ENCODE measurements at regions not wholly inside any gene's neighbourhood (a gene's known extent, or its start where the extent isn't known, plus 50 kb on each side); places are given as distances from the start of the nearest gene placed in this dataset.

DNA sequence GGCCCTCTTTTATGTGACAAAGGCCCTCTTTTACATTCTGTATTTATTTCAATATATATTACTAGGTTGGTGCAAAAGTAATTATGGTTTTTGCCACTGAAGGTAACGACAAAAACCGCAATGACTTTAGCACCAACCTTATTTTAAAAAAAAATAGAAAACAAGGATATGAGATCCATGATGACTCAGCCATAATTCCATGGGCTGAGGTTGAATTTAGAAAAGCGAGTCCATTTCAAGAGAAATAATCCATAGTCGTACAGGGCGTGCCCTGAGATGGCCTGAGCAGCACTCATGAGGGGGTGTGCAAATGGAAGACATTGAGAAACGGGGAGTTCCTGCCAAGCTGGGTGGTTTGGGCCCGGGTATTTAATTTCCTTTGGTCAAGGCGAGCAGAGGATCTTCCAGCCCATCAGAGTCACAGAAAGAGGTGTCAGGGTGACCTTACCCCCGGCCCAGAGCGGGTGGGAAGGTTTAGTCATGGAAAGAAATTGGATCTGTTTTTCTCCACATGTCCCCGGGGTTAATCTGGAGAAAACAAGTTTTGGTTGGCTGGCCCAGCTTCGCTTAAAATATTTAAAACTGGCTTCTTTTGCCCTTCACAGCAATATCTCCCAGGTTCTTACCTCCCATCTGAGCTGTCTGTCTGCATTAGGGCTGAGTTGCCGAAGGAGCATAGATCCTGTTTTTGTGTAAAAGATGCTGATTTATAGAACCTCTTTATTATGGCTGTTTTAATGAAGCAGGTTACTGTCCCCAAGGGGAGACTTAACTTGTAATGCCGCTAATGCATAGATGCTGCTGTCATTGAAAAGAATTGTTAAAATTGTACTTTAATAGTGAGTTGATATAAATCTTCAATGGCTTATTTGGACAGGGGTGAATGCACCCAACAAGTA is 255.6 kb downstream of the PREX1 start:
- Histone ChIP-seq H3K4me3 (ENCODE audit: low read depth in 1 of 2, low read length in 2 of 2) (no peak overlapping the region), H3K27me3 (ENCODE audit: low read depth, low read length) (no peaks in the 10 kb centered on the region), H3K27ac (ENCODE audit: low read length) (no peak overlapping the region), H3K4me1 (ENCODE audit: control insufficient read depth in 1 of 2, insufficient read depth in 2 of 2, low read length in 2 of 2) (no peaks in the 10 kb centered on the region), H3K36me3 (ENCODE audit: control insufficient read depth in 1 of 2, insufficient read depth in 2 of 2, low read length in 2 of 2) (no peaks in the 10 kb centered on the region), H3K9me3 (ENCODE audit: control insufficient read depth in 1 of 2, low read length in 2 of 2) (no peaks in the 10 kb centered on the region)

GRCh38 chr20:48569679-48570078 is 258.1 kb downstream of the PREX1 start:
- Histone ChIP-seq H3K36me3 (ENCODE audit: control insufficient read depth in 1 of 2, insufficient read depth in 2 of 2, low read length in 2 of 2) (no peaks in the 10 kb centered on the region), H3K27me3 (ENCODE audit: low read depth, low read length) (no peaks in the 10 kb centered on the region), H3K27ac (ENCODE audit: low read length) (no peak overlapping the region), H3K9me3 (ENCODE audit: control insufficient read depth in 1 of 2, low read length in 2 of 2) (no peaks in the 10 kb centered on the region), H3K4me3 (ENCODE audit: low read depth in 1 of 2, low read length in 2 of 2) (no peak overlapping the region), H3K4me1 (ENCODE audit: control insufficient read depth in 1 of 2, insufficient read depth in 2 of 2, low read length in 2 of 2) (no peaks in the 10 kb centered on the region)

DNA sequence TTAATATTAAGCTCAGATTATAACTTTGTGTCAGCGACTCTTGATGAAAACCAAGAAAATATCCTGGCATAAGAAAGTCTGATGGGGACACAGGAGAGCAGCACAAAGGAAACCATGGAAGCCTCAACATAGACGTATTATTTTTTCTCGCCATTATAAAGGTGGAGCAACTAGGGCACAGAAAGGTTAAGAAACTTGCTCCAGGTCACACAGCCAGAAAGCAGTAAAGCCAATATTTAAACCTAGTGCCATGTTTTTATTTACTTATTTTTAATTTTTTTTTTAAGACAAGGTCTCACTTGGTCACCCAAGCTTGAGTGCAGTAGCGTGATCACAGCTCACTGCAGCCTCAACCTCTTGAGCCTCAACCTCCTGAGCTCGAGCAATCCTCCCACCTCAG is 259.3 kb downstream of the PREX1 start:
- no peaks in the 10 kb centered on the region for H3K27me3 ChIP-seq (ENCODE audit: low read depth, low read length)
- H3K4me1 ChIP-seq (ENCODE audit: control insufficient read depth in 1 of 2, insufficient read depth in 2 of 2, low read length in 2 of 2): no peaks in the 10 kb centered on the region

GRCh38 chr20:48567145-48567544 is 260.7 kb downstream of the PREX1 start:
- no peaks in the 10 kb centered on the region for H3K27me3 ChIP-seq (ENCODE audit: low read depth, low read length)
- H3K4me1 ChIP-seq (ENCODE audit: control insufficient read depth in 1 of 2, insufficient read depth in 2 of 2, low read length in 2 of 2): no peaks in the 10 kb centered on the region
- no peaks in the 10 kb centered on the region for H3K36me3 ChIP-seq (ENCODE audit: control insufficient read depth in 1 of 2, insufficient read depth in 2 of 2, low read length in 2 of 2)
- H3K4me3 ChIP-seq (ENCODE audit: low read depth in 1 of 2, low read length in 2 of 2): no peak overlapping the region
- no peaks in the 10 kb centered on the region for H3K9me3 ChIP-seq (ENCODE audit: control insufficient read depth in 1 of 2, low read length in 2 of 2)
- H3K27ac ChIP-seq (ENCODE audit: low read length): no peak overlapping the region

More for the DNA sequence above, 259.3 kb downstream of the PREX1 start:
- H3K9me3 ChIP-seq (ENCODE audit: control insufficient read depth in 1 of 2, low read length in 2 of 2): no peaks in the 10 kb centered on the region
- H3K27ac ChIP-seq (ENCODE audit: low read length): no peak overlapping the region
- no peaks in the 10 kb centered on the region for H3K36me3 ChIP-seq (ENCODE audit: control insufficient read depth in 1 of 2, insufficient read depth in 2 of 2, low read length in 2 of 2)
- H3K4me3 ChIP-seq (ENCODE audit: low read depth in 1 of 2, low read length in 2 of 2): no peak overlapping the region

- H3K4me1 ChIP-seq (ENCODE audit: control insufficient read depth in 1 of 2, insufficient read depth in 2 of 2, low read length in 2 of 2): no peaks in the 10 kb centered on the region
- H3K36me3 ChIP-seq (ENCODE audit: control insufficient read depth in 1 of 2, insufficient read depth in 2 of 2, low read length in 2 of 2): no peaks in the 10 kb centered on the region
- H3K27ac ChIP-seq (ENCODE audit: low read length): no peak overlapping the region
- H3K27me3 ChIP-seq (ENCODE audit: low read depth, low read length): no peaks in the 10 kb centered on the region
- H3K9me3 ChIP-seq (ENCODE audit: control insufficient read depth in 1 of 2, low read length in 2 of 2): no peaks in the 10 kb centered on the region
- H3K4me3 ChIP-seq (ENCODE audit: low read depth in 1 of 2, low read length in 2 of 2): no peak overlapping the region
These were observed 262.7 kb downstream of the PREX1 start for GRCh38 chr20:48564982-48565539.

- Histone ChIP-seq H3K27ac (ENCODE audit: low read length) (no peak overlapping the region), H3K4me1 (ENCODE audit: control insufficient read depth in 1 of 2, insufficient read depth in 2 of 2, low read length in 2 of 2) (no peaks in the 10 kb centered on the region), H3K36me3 (ENCODE audit: control insufficient read depth in 1 of 2, insufficient read depth in 2 of 2, low read length in 2 of 2) (no peaks in the 10 kb centered on the region), H3K27me3 (ENCODE audit: low read depth, low read length) (no peaks in the 10 kb centered on the region), H3K4me3 (ENCODE audit: low read depth in 1 of 2, low read length in 2 of 2) (no peak overlapping the region), H3K9me3 (ENCODE audit: control insufficient read depth in 1 of 2, low read length in 2 of 2) (no peaks in the 10 kb centered on the region)
These were observed 264.5 kb downstream of the PREX1 start for GRCh38 chr20:48563191-48563870.

DNA sequence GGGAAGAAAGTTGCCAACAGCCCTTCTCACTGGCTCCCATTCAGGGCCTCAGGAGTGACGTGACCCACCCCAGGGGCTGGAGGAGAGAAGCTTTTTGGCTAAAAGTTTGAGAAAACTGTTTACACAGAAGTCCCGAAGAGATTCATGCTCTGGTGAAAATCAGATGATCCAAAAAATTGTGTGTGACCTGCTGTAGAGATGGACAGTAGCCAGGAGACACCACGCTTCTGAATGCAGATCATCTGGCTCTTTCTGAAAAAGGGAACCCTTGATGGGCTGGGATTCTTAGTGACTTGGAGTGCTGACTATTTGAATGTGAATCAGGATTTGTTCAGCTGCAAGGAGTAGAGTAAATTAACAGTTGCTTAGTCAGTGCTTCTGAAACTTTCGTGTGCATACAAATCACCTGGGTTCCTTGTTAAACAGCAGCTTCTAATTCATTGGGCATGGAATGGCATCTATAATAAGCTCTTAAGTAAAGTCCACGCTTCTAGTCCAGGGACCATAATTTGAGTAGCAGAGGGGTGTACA is 265.1 kb downstream of the PREX1 start:
- H3K9me3 ChIP-seq (ENCODE audit: control insufficient read depth in 1 of 2, low read length in 2 of 2): no peaks in the 10 kb centered on the region
- no peak overlapping the region for H3K4me3 ChIP-seq (ENCODE audit: low read depth in 1 of 2, low read length in 2 of 2)
- no peaks in the 10 kb centered on the region for H3K36me3 ChIP-seq (ENCODE audit: control insufficient read depth in 1 of 2, insufficient read depth in 2 of 2, low read length in 2 of 2)
- H3K27me3 ChIP-seq (ENCODE audit: low read depth, low read length): no peaks in the 10 kb centered on the region
- no peaks in the 10 kb centered on the region for H3K4me1 ChIP-seq (ENCODE audit: control insufficient read depth in 1 of 2, insufficient read depth in 2 of 2, low read length in 2 of 2)
- no peak overlapping the region for H3K27ac ChIP-seq (ENCODE audit: low read length)

- Histone ChIP-seq H3K36me3 (ENCODE audit: control insufficient read depth in 1 of 2, insufficient read depth in 2 of 2, low read length in 2 of 2) (no peaks in the 10 kb centered on the region), H3K27me3 (ENCODE audit: low read depth, low read length) (no peaks in the 10 kb centered on the region), H3K4me3 (ENCODE audit: low read depth in 1 of 2, low read length in 2 of 2) (no peak overlapping the region), H3K9me3 (ENCODE audit: control insufficient read depth in 1 of 2, low read length in 2 of 2) (no peaks in the 10 kb centered on the region), H3K27ac (ENCODE audit: low read length) (no peak overlapping the region), H3K4me1 (ENCODE audit: control insufficient read depth in 1 of 2, insufficient read depth in 2 of 2, low read length in 2 of 2) (no peaks in the 10 kb centered on the region)
These were observed 268.9 kb downstream of the PREX1 start for GRCh38 chr20:48558906-48559305.

- H3K4me3 ChIP-seq (ENCODE audit: low read depth in 1 of 2, low read length in 2 of 2): no peak overlapping the region
- H3K4me1 ChIP-seq (ENCODE audit: control insufficient read depth in 1 of 2, insufficient read depth in 2 of 2, low read length in 2 of 2): no peaks in the 10 kb centered on the region
- H3K9me3 ChIP-seq (ENCODE audit: control insufficient read depth in 1 of 2, low read length in 2 of 2): no peaks in the 10 kb centered on the region
- no peak overlapping the region for H3K27ac ChIP-seq (ENCODE audit: low read length)
- no peaks in the 10 kb centered on the region for H3K36me3 ChIP-seq (ENCODE audit: control insufficient read depth in 1 of 2, insufficient read depth in 2 of 2, low read length in 2 of 2)
- H3K27me3 ChIP-seq (ENCODE audit: low read depth, low read length): no peaks in the 10 kb centered on the region
These were observed 270.4 kb downstream of the PREX1 start for GRCh38 chr20:48557380-48557779.

GRCh38 chr20:48556956-48557355 is 270.8 kb downstream of the PREX1 start:
- H3K27me3 ChIP-seq (ENCODE audit: low read depth, low read length): no peaks in the 10 kb centered on the region
- no peaks in the 10 kb centered on the region for H3K4me1 ChIP-seq (ENCODE audit: control insufficient read depth in 1 of 2, insufficient read depth in 2 of 2, low read length in 2 of 2)
- H3K36me3 ChIP-seq (ENCODE audit: control insufficient read depth in 1 of 2, insufficient read depth in 2 of 2, low read length in 2 of 2): no peaks in the 10 kb centered on the region
- no peak overlapping the region for H3K4me3 ChIP-seq (ENCODE audit: low read depth in 1 of 2, low read length in 2 of 2)
- H3K27ac ChIP-seq (ENCODE audit: low read length): no peak overlapping the region
- H3K9me3 ChIP-seq (ENCODE audit: control insufficient read depth in 1 of 2, low read length in 2 of 2): no peaks in the 10 kb centered on the region

DNA sequence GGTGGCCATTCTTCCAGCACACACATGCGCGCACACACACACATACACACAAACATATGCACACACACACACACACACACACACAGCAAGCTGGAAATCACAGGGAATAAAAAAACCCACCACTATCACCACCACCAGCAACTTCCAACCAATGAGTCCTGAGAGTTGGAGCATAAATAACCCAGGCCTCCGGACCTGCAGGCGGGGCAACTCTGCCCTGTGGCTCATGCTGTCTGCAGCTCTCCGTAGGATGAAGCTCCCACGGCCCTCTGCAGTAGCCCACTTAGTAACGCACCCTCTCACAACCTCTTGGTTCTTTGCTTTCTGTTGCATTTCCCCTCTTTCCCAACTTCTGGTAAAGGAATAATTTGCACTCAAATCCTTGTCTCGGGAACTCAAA is 275.2 kb downstream of the PREX1 start:
- Histone ChIP-seq H3K4me3 (ENCODE audit: low read depth in 1 of 2, low read length in 2 of 2) (no peak overlapping the region), H3K9me3 (ENCODE audit: control insufficient read depth in 1 of 2, low read length in 2 of 2) (no peaks in the 10 kb centered on the region), H3K36me3 (ENCODE audit: control insufficient read depth in 1 of 2, insufficient read depth in 2 of 2, low read length in 2 of 2) (no peaks in the 10 kb centered on the region), H3K27ac (ENCODE audit: low read length) (no peak overlapping the region), H3K27me3 (ENCODE audit: low read depth, low read length) (no peaks in the 10 kb centered on the region), H3K4me1 (ENCODE audit: control insufficient read depth in 1 of 2, insufficient read depth in 2 of 2, low read length in 2 of 2) (no peaks in the 10 kb centered on the region)

All from muscle layer of duodenum (tissue), 2 donors.